ENCODE measurements at regions not wholly inside any gene's neighbourhood (a gene's known extent, or its start where the extent isn't known, plus 50 kb on each side); places are given as distances from the start of the nearest gene placed in this dataset.

DNA sequence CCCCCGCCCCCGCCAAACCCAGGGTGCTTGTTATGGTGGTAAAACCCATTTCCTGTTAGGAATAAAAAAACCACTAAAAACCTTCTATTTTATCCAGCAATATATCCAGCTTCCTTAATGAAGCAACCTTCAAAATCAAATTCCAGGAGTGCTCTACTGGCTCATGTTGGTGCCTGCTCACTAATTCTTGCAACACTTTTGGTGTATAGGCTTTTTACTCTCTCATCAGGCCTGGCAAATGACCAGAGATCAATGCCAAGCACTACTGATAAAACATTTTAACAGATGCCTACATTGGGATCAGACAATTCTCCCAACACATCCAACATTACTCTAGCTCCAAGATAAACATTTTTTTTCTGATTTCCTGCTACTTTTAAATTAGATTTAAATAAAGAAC, 312.4 kb downstream of the KCNJ3 start:
- no peak overlapping the region for H3K14ac ChIP-seq (ENCODE audit: low read length in 2 of 2)
- no peak for DNase-seq
- H3K18ac ChIP-seq (ENCODE audit: low read depth in 1 of 2, low read length in 2 of 2) = no peak overlapping the region
- H3K4me3 ChIP-seq (ENCODE audit: insufficient read depth in 1 of 2, low read depth in 1 of 2, low read length in 2 of 2) = no peak overlapping the region
- H2BK5ac ChIP-seq (ENCODE audit: low read depth, low read length, poor library complexity, severe bottlenecking) = no peak overlapping the region
- H3K4me2 ChIP-seq (ENCODE audit: low read length, poor library complexity, severe bottlenecking) = no peak overlapping the region
- no peaks in the 10 kb centered on the region for H3K4me1 ChIP-seq (ENCODE audit: control insufficient read depth, insufficient read depth, low read depth, low read length)
- no peak overlapping the region for H2BK12ac ChIP-seq (ENCODE audit: low read length in 2 of 2)
- H3K36me3 ChIP-seq (ENCODE audit: control insufficient read depth in 1 of 2, insufficient read depth in 2 of 2, low read depth in 1 of 2, low read length in 2 of 2) = no peaks in the 10 kb centered on the region
- no peak overlapping the region for H2BK15ac ChIP-seq (ENCODE audit: low read depth, poor library complexity, severe bottlenecking)
- no peak overlapping the region for H3K9ac ChIP-seq (ENCODE audit: low read length)
- H3K9me3 ChIP-seq (ENCODE audit: control insufficient read depth, low read length) = peaks cover 2% of the 10 kb centered on the region
- H2AFZ ChIP-seq (ENCODE audit: low read depth, low read length) = no peak overlapping the region
- no peak overlapping the region for H3K23ac ChIP-seq (ENCODE audit: low read length in 2 of 2)
- no peak overlapping the region for H3K4ac ChIP-seq (ENCODE audit: low read depth in 1 of 2, low read length in 2 of 2)
- H2AK5ac ChIP-seq (ENCODE audit: low read length, severe bottlenecking) = no peak overlapping the region
- H3K79me1 ChIP-seq (replicated peaks; ENCODE audit: low read length, poor library complexity, severe bottlenecking) = no peaks in the 10 kb centered on the region
- no peak overlapping the region for H2BK120ac ChIP-seq (ENCODE audit: low read depth, low read length)
- H4K91ac ChIP-seq (ENCODE audit: low read length) = no peak overlapping the region
- no peak overlapping the region for H3K27ac ChIP-seq (ENCODE audit: low read length, poor library complexity, severe bottlenecking)
- H3K27me3 ChIP-seq (ENCODE audit: control insufficient read depth in 1 of 2, insufficient read depth in 1 of 2, low read length in 2 of 2) = no peaks in the 10 kb centered on the region
- no peak overlapping the region for H4K8ac ChIP-seq (ENCODE audit: low read length)
- WGBS = no CpG with 5 or more reads among the region's 2 CpGs

DNA sequence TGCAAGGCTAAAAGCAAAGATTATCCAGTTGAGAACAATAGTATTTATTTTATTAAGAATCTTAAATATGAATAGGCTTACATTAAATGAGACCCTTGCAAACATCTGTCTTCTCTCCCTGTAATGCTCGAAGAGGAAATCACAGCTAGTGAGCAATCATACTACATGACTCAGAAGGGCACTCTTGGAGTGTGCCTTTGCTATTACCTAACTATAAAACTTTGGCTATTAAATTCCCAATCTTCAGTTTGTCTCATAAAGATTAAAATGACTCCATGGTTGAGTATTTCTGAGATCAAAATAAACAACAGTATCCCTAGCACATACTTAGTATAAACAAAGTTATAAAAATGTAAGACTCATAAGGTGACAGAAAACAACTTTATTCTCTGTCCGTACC, 296.9 kb downstream of the KCNJ3 start:
- H3K27me3 ChIP-seq (ENCODE audit: control insufficient read depth in 1 of 2, insufficient read depth in 1 of 2, low read length in 2 of 2) = no peaks in the 10 kb centered on the region
- H3K9ac ChIP-seq (ENCODE audit: low read length) = no peak overlapping the region
- H2BK5ac ChIP-seq (ENCODE audit: low read depth, low read length, poor library complexity, severe bottlenecking) = no peak overlapping the region
- H2BK15ac ChIP-seq (ENCODE audit: low read depth, poor library complexity, severe bottlenecking) = no peak overlapping the region
- no peak for DNase-seq
- no peak overlapping the region for H2AK5ac ChIP-seq (ENCODE audit: low read length, severe bottlenecking)
- no peak overlapping the region for H3K27ac ChIP-seq (ENCODE audit: low read length, poor library complexity, severe bottlenecking)
- no peak overlapping the region for H3K14ac ChIP-seq (ENCODE audit: low read length in 2 of 2)
- H2AFZ ChIP-seq (ENCODE audit: low read depth, low read length) = no peak overlapping the region
- no peak overlapping the region for H2BK12ac ChIP-seq (ENCODE audit: low read length in 2 of 2)
- no peaks in the 10 kb centered on the region for H3K79me1 ChIP-seq (replicated peaks; ENCODE audit: low read length, poor library complexity, severe bottlenecking)
- no peaks in the 10 kb centered on the region for H3K36me3 ChIP-seq (ENCODE audit: control insufficient read depth in 1 of 2, insufficient read depth in 2 of 2, low read depth in 1 of 2, low read length in 2 of 2)
- H3K18ac ChIP-seq (ENCODE audit: low read depth in 1 of 2, low read length in 2 of 2) = no peak overlapping the region
- H2BK120ac ChIP-seq (ENCODE audit: low read depth, low read length) = no peak overlapping the region
- WGBS = 64% methylated on average over 1 of the region's 2 CpGs
- no peaks in the 10 kb centered on the region for H3K4me1 ChIP-seq (ENCODE audit: control insufficient read depth, insufficient read depth, low read depth, low read length)
- no peak overlapping the region for H4K91ac ChIP-seq (ENCODE audit: low read length)
- no peak overlapping the region for H3K4me3 ChIP-seq (ENCODE audit: insufficient read depth in 1 of 2, low read depth in 1 of 2, low read length in 2 of 2)
- peaks cover under 1% of the 10 kb centered on the region for H3K9me3 ChIP-seq (ENCODE audit: control insufficient read depth, low read length)
- H3K4me2 ChIP-seq (ENCODE audit: low read length, poor library complexity, severe bottlenecking) = no peak overlapping the region
- no peak overlapping the region for H3K23ac ChIP-seq (ENCODE audit: low read length in 2 of 2)
- H3K4ac ChIP-seq (ENCODE audit: low read depth in 1 of 2, low read length in 2 of 2) = no peak overlapping the region
- H4K8ac ChIP-seq (ENCODE audit: low read length) = no peak overlapping the region

DNA sequence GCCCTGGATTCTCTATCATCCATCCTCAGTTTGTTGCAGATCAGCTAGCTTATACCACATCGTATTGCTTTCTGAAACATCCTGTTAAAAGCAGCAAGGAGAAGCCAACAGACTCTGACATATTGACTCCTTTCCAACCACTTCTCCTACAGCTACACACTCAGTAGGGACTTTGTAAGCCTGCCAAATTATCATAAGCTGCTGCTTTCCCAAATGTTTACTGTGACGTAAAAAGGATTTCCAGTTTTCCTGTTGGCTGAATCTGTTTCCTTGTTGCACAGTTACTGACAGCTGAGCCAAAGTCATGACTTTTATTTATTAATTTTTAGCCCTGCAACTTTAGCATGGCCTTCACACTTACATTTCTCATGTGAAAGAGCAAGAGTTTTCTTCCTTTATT, 294.3 kb downstream of the KCNJ3 start:
- Histone ChIP-seq H3K18ac (ENCODE audit: low read depth in 1 of 2, low read length in 2 of 2) (no peak overlapping the region), H2AFZ (ENCODE audit: low read depth, low read length) (no peak overlapping the region), H2BK12ac (ENCODE audit: low read length in 2 of 2) (no peak overlapping the region), H2BK120ac (ENCODE audit: low read depth, low read length) (no peak overlapping the region), H3K14ac (ENCODE audit: low read length in 2 of 2) (no peak overlapping the region), H3K27me3 (ENCODE audit: control insufficient read depth in 1 of 2, insufficient read depth in 1 of 2, low read length in 2 of 2) (no peaks in the 10 kb centered on the region), H2BK15ac (ENCODE audit: low read depth, poor library complexity, severe bottlenecking) (no peak overlapping the region), H4K91ac (ENCODE audit: low read length) (no peak overlapping the region), H3K23ac (ENCODE audit: low read length in 2 of 2) (no peak overlapping the region), H2AK5ac (ENCODE audit: low read length, severe bottlenecking) (no peak overlapping the region), H3K9ac (ENCODE audit: low read length) (no peak overlapping the region), H3K9me3 (ENCODE audit: control insufficient read depth, low read length) (peaks cover 3% of the 10 kb centered on the region), H3K4me2 (ENCODE audit: low read length, poor library complexity, severe bottlenecking) (no peak overlapping the region), H3K4me3 (ENCODE audit: insufficient read depth in 1 of 2, low read depth in 1 of 2, low read length in 2 of 2) (no peak overlapping the region), H3K4me1 (ENCODE audit: control insufficient read depth, insufficient read depth, low read depth, low read length) (no peaks in the 10 kb centered on the region), H3K4ac (ENCODE audit: low read depth in 1 of 2, low read length in 2 of 2) (no peak overlapping the region), H3K36me3 (ENCODE audit: control insufficient read depth in 1 of 2, insufficient read depth in 2 of 2, low read depth in 1 of 2, low read length in 2 of 2) (no peaks in the 10 kb centered on the region), H4K8ac (ENCODE audit: low read length) (no peak overlapping the region), H3K79me1 (replicated peaks; ENCODE audit: low read length, poor library complexity, severe bottlenecking) (no peaks in the 10 kb centered on the region), H2BK5ac (ENCODE audit: low read depth, low read length, poor library complexity, severe bottlenecking) (no peak overlapping the region), H3K27ac (ENCODE audit: low read length, poor library complexity, severe bottlenecking) (no peak overlapping the region)
- DNase-seq = no peak
- 84% methylated on average over 2 of the region's 2 CpGs for whole genome bisulfite sequencing

DNA sequence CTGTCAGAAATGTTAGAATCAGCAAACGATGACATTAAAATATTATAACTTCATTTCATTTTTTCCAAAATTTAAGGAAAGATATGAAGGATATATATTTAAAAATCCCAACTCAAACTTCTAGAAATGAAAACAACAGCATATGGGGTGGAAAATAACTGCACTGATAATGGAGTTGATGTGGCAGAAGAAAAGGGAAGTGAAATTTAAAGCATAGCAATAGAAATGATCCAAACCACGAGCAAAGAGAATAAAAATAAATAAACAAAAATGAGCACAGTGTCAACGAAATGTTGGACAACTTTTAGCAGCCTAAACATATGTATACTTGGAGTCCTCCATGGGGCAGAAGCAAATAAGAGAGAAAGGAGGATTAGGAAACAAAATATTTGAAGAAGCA, 280.2 kb downstream of the KCNJ3 start:
- DNase-seq = no peak
- H4K8ac ChIP-seq (ENCODE audit: low read length) = no peak overlapping the region
- H3K4me3 ChIP-seq (ENCODE audit: insufficient read depth in 1 of 2, low read depth in 1 of 2, low read length in 2 of 2) = no peak overlapping the region
- H3K4me1 ChIP-seq (ENCODE audit: control insufficient read depth, insufficient read depth, low read depth, low read length) = no peaks in the 10 kb centered on the region
- H3K9ac ChIP-seq (ENCODE audit: low read length) = no peak overlapping the region
- H2BK120ac ChIP-seq (ENCODE audit: low read depth, low read length) = no peak overlapping the region
- H3K23ac ChIP-seq (ENCODE audit: low read length in 2 of 2) = no peak overlapping the region
- no peak overlapping the region for H3K4me2 ChIP-seq (ENCODE audit: low read length, poor library complexity, severe bottlenecking)
- H3K9me3 ChIP-seq (ENCODE audit: control insufficient read depth, low read length) = peaks cover 3% of the 10 kb centered on the region
- H2BK12ac ChIP-seq (ENCODE audit: low read length in 2 of 2) = no peak overlapping the region
- no peak overlapping the region for H3K18ac ChIP-seq (ENCODE audit: low read depth in 1 of 2, low read length in 2 of 2)
- 33% methylated on average over 1 of the region's 3 CpGs for WGBS
- no peak overlapping the region for H3K4ac ChIP-seq (ENCODE audit: low read depth in 1 of 2, low read length in 2 of 2)
- no peak overlapping the region for H4K91ac ChIP-seq (ENCODE audit: low read length)
- no peak overlapping the region for H2AK5ac ChIP-seq (ENCODE audit: low read length, severe bottlenecking)
- H2BK15ac ChIP-seq (ENCODE audit: low read depth, poor library complexity, severe bottlenecking) = no peak overlapping the region
- H3K14ac ChIP-seq (ENCODE audit: low read length in 2 of 2) = no peak overlapping the region
- H2BK5ac ChIP-seq (ENCODE audit: low read depth, low read length, poor library complexity, severe bottlenecking) = no peak overlapping the region
- H3K27me3 ChIP-seq (ENCODE audit: control insufficient read depth in 1 of 2, insufficient read depth in 1 of 2, low read length in 2 of 2) = no peaks in the 10 kb centered on the region
- no peak overlapping the region for H3K27ac ChIP-seq (ENCODE audit: low read length, poor library complexity, severe bottlenecking)
- no peaks in the 10 kb centered on the region for H3K36me3 ChIP-seq (ENCODE audit: control insufficient read depth in 1 of 2, insufficient read depth in 2 of 2, low read depth in 1 of 2, low read length in 2 of 2)
- H2AFZ ChIP-seq (ENCODE audit: low read depth, low read length) = no peak overlapping the region
- H3K79me1 ChIP-seq (replicated peaks; ENCODE audit: low read length, poor library complexity, severe bottlenecking) = no peaks in the 10 kb centered on the region
